B cell (primary cell): ENCODE measurements at regions not wholly inside any gene's neighbourhood (a gene's known extent, or its start where the extent isn't known, plus 50 kb on each side); places are given as distances from the start of the nearest gene placed in this dataset.

Experiments
- CTCF ChIP-seq: fragments of 200-600 bp; IDR thresholded peaks from one replicate; pipeline ENCODE4 v1.8.0; 2022; ENCODE audit warnings: antibody characterized with exemption, mild to moderate bottlenecking
- EZH2 ChIP-seq: IDR thresholded peaks from 2 replicates; pipeline ENCODE4 v1.6.1; 2012; ENCODE audit warnings: borderline replicate concordance, low read depth, mild to moderate bottlenecking, moderate library complexity, low read length; ENCODE audit not compliant: insufficient read depth, poor library complexity, severe bottlenecking

GRCh38 chr18:73639788-73640187, 507.8 kb downstream of the FBXO15 start:
- TF ChIP-seq CTCF (no peak), EZH2 (no peak)
